MCF 10A (cell line): ENCODE measurements at regions not wholly inside any gene's neighbourhood (a gene's known extent, or its start where the extent isn't known, plus 50 kb on each side); places are given as distances from the start of the nearest gene placed in this dataset.
"Not testable (repeated sequence)": the region's sequence is repeated elsewhere in the genome, so short reads cannot be mapped to it uniquely, and the experiment has no call there.

Experiments used
- BruUV-seq: library from RNA; stranded (reverse); fragments of 400-500 nt; replicated peaks from 2 replicates; lab custom pipeline; 2021; lab: Mats Ljungman, UMichigan
- CTCF ChIA-PET: fragments of 300-600 bp; sonication (Branson Sonifier 250); formaldehyde crosslinking; extraction: SDS; loops from one replicate; lab custom pipeline; 2021; ENCODE audit warnings: antibody characterized with exemption, inconsistent platforms; lab: Yijun Ruan, JAX
- POLR2A ChIA-PET: fragments of 300-600, 350-650 bp; sonication (Branson Sonifier 250); formaldehyde crosslinking; extraction: SDS; loops from one replicate; lab custom pipeline; 2020; ENCODE audit warnings: antibody characterized with exemption, inconsistent platforms; lab: Yijun Ruan, JAX
- DNase-seq: peaks from one replicate; pipeline ENCODE4 v3.0.0-alpha.2; 2018; ENCODE audit not compliant: unreplicated experiment
- H3K27ac Mint-ChIP-seq: one replicate; pipeline ENCODE4 v1.8.0; 2022; ENCODE audit warnings: mild to moderate bottlenecking, low read depth, mixed read lengths; ENCODE audit not compliant: unreplicated experiment
- H3K27me3 Mint-ChIP-seq: one replicate; pipeline ENCODE4 v1.8.0; 2022; ENCODE audit warnings: mixed read lengths; ENCODE audit not compliant: insufficient read depth, unreplicated experiment
- H3K36me3 Mint-ChIP-seq: one replicate; pipeline ENCODE4 v1.8.0; 2022; ENCODE audit warnings: mild to moderate bottlenecking, moderate library complexity, mixed read lengths; ENCODE audit not compliant: insufficient read depth, unreplicated experiment
- H3K4me1 Mint-ChIP-seq: one replicate; pipeline ENCODE4 v1.8.0; 2022; ENCODE audit warnings: mixed read lengths; ENCODE audit not compliant: insufficient read depth, unreplicated experiment
- H3K4me3 Mint-ChIP-seq: one replicate; pipeline ENCODE4 v1.8.0; 2022; ENCODE audit warnings: mild to moderate bottlenecking, moderate library complexity, mixed read lengths; ENCODE audit not compliant: unreplicated experiment
- H3K9me3 Mint-ChIP-seq: one replicate; pipeline ENCODE4 v1.8.0; 2022; ENCODE audit warnings: mixed read lengths; ENCODE audit not compliant: unreplicated experiment
- intact Hi-C: fragments of 100-400 bp; cut with micrococcal nuclease; formaldehyde crosslinking; loops from 2 replicates; pipeline ENCODE4 v1.14.1; 2022
- TF ChIP-seq, protein P1 (sequence below): fragments of 200-600 bp; IDR thresholded peaks from one replicate; pipeline ENCODE4 v1.8.0; 2022; ENCODE audit warnings: antibody characterized with exemption, mild to moderate bottlenecking; ENCODE audit not compliant: unreplicated experiment

DNA sequence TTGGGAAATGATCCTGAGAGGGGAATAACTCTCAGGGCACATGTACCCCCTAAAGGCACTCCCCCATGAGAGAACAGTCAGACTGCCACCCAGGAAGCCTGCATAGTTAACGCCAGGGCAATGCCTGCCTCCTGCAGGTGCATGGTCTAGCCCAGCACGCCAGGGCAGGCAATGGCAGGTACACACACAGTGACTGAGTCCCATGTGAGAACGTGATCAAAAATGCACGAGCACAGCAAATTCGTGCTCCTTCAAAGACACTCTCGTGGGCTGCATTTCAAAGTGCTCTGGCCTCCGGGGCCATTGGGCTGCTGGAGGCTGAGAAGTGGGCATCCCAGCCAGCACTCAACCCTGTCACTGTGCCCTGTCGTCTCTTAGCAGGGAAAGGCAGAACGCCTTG, 79.7 kb downstream of the SHANK2 start:
- Mint-ChIP-seq H3K4me3 (no peak overlapping the region), H3K4me1 (no peaks in the 10 kb centered on the region), H3K9me3 (peaks cover 42% of the 10 kb centered on the region), H3K36me3 (no peaks in the 10 kb centered on the region), H3K27me3 (no peaks in the 10 kb centered on the region), H3K27ac (no peak overlapping the region)
- CTCF ChIA-PET: no interaction called here
- DNase-seq: no peak
- BruUV-seq: no TSS peak
- POLR2A ChIA-PET: no interaction called here
- intact Hi-C loops: no loop called here
- TF ChIP-seq, protein P1, sequence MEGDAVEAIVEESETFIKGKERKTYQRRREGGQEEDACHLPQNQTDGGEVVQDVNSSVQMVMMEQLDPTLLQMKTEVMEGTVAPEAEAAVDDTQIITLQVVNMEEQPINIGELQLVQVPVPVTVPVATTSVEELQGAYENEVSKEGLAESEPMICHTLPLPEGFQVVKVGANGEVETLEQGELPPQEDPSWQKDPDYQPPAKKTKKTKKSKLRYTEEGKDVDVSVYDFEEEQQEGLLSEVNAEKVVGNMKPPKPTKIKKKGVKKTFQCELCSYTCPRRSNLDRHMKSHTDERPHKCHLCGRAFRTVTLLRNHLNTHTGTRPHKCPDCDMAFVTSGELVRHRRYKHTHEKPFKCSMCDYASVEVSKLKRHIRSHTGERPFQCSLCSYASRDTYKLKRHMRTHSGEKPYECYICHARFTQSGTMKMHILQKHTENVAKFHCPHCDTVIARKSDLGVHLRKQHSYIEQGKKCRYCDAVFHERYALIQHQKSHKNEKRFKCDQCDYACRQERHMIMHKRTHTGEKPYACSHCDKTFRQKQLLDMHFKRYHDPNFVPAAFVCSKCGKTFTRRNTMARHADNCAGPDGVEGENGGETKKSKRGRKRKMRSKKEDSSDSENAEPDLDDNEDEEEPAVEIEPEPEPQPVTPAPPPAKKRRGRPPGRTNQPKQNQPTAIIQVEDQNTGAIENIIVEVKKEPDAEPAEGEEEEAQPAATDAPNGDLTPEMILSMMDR: no peak

DNA sequence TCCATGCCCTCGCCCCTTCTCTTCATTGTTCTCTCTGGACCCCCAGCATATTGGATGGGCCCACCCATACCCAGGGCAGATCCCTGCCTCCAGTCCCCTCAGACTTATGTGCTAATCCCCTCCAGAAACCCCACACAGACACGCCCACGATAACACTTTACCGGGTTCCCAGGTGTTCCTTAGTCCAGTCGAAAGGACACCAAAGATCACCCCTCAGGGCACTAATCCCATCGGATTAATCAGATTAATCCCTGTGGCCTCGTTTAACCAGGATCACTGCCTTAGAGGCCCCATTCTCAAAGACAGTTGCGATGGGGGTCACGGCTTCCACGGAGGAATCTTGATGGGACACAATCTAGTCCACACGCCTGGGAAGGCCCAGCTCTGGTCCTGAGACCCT, 80.8 kb downstream of the SHANK2 start:
- TF ChIP-seq, protein P1: no peak
- Mint-ChIP-seq H3K36me3 (no peaks in the 10 kb centered on the region), H3K27ac (no peak overlapping the region), H3K9me3 (peaks cover 32% of the 10 kb centered on the region), H3K27me3 (no peaks in the 10 kb centered on the region), H3K4me1 (no peaks in the 10 kb centered on the region), H3K4me3 (no peak overlapping the region)
- intact Hi-C loops: no loop called here
- POLR2A ChIA-PET: no interaction called here
- BruUV-seq: no TSS peak
- DNase-seq: no peak
- CTCF ChIA-PET: no interaction called here

GRCh38 chr11:71170624-71171423, 81.6 kb downstream of the SHANK2 start:
- intact Hi-C loops: no loop called here
- BruUV-seq: no TSS peak
- Mint-ChIP-seq H3K27me3 (no peaks in the 10 kb centered on the region), H3K36me3 (no peaks in the 10 kb centered on the region), H3K4me3 (no peak overlapping the region), H3K4me1 (no peaks in the 10 kb centered on the region), H3K9me3 (peaks cover 24% of the 10 kb centered on the region), H3K27ac (no peak overlapping the region)
- ChIA-PET POLR2A (no interaction called here), CTCF (no interaction called here)
- DNase-seq: no peak
- TF ChIP-seq, protein P1: no peak

GRCh38 chr11:71169313-71169712, 83.1 kb downstream of the SHANK2 start:
- Mint-ChIP-seq H3K4me1 (no peaks in the 10 kb centered on the region), H3K36me3 (no peaks in the 10 kb centered on the region), H3K27me3 (no peaks in the 10 kb centered on the region), H3K27ac (no peak overlapping the region), H3K4me3 (no peak overlapping the region), H3K9me3 (peaks cover 14% of the 10 kb centered on the region)
- TF ChIP-seq, protein P1: no peak
- ChIA-PET POLR2A (interaction anchor here (0.6 kb wide), 1 partner anchor 164 kb away, joined by 3 read pairs; no protein-coding TSS in a partner anchor), CTCF (no interaction called here)
- DNase-seq: no peak
- no TSS peak for BruUV-seq
- intact Hi-C loops: no loop called here

- DNase-seq, BruUV-seq: not testable (repeated sequence)
These were observed 84.6 kb downstream of the SHANK2 start for GRCh38 chr11:71167814-71168213.

More at GRCh38 chr11:71167814-71168213, 84.6 kb downstream of the SHANK2 start:
- POLR2A ChIA-PET, H3K9me3 Mint-ChIP-seq, CTCF ChIA-PET, H3K36me3 Mint-ChIP-seq, H3K4me3 Mint-ChIP-seq, intact Hi-C loops, H3K4me1 Mint-ChIP-seq, H3K27me3 Mint-ChIP-seq, H3K27ac Mint-ChIP-seq: not testable (repeated sequence)
